Naive B cell (primary cell): ENCODE measurements at regions not wholly inside any gene's neighbourhood (a gene's known extent, or its start where the extent isn't known, plus 50 kb on each side); places are given as distances from the start of the nearest gene placed in this dataset.

Experiments
- ATAC-seq, 2 donors: fragments of 150-1000 bp; cut with Tn5 transposase; 2 replicates each; pipeline ENCODE4 v1.10.0; 2021; ENCODE audit warnings: low read depth in 2 of 2, mild to moderate bottlenecking in 2 of 2, moderate library complexity in 2 of 2
- DNase-seq: peaks from one replicate; pipeline ENCODE4 v3.0.0; 2022
- H3K27ac Mint-ChIP-seq, 6 donors: one replicate each; pipeline ENCODE4 v1.8.0; 2020 to 2022; ENCODE audit warnings: mild to moderate bottlenecking in 6 of 6, mixed read lengths in 6 of 6, moderate library complexity in 5 of 6, inconsistent platforms in 2 of 6
- H3K27me3 Mint-ChIP-seq, 3 donors: one replicate each; pipeline ENCODE4 v1.8.0; 2021 to 2022; ENCODE audit warnings: mixed read lengths in 3 of 3, mild to moderate bottlenecking in 1 of 3
- H3K36me3 Mint-ChIP-seq, 2 donors: one replicate each; pipeline ENCODE4 v1.8.0; 2020 to 2022; ENCODE audit warnings: mixed read lengths in 2 of 2, inconsistent platforms in 1 of 2, mild to moderate bottlenecking in 1 of 2
- H3K4me1 Mint-ChIP-seq, 3 donors: one replicate each; pipeline ENCODE4 v1.8.0; 2020 to 2022; ENCODE audit warnings: mixed read lengths in 3 of 3, inconsistent platforms in 1 of 3, mild to moderate bottlenecking in 1 of 3, moderate library complexity in 1 of 3
- H3K4me3 Mint-ChIP-seq, 8 donors: one replicate each; pipeline ENCODE4 v1.8.0; 2020 to 2022; ENCODE audit warnings: mild to moderate bottlenecking in 8 of 8, mixed read lengths in 8 of 8, moderate library complexity in 8 of 8, inconsistent platforms in 2 of 8
- H3K9me3 Mint-ChIP-seq, 7 donors: one replicate each; pipeline ENCODE4 v1.8.0; 2020 to 2022; ENCODE audit warnings: mixed read lengths in 7 of 7, mild to moderate bottlenecking in 5 of 7, inconsistent platforms in 2 of 7, moderate library complexity in 1 of 7

- Mint-ChIP-seq H3K27ac (no peak overlapping the region), H3K27me3 (peaks cover 0 to 4% (median 0%) of the 10 kb centered on the region in 3 donors), H3K36me3 (no peaks in the 10 kb centered on the region), H3K4me1 (no peaks in the 10 kb centered on the region), H3K9me3 (peaks cover 0 to 4% (median 1%) of the 10 kb centered on the region in 7 donors), H3K4me3 (no peak overlapping the region)
- ATAC-seq (no peak), DNase-seq (no peak)
These were observed 173.6 kb downstream of the GALR1 start for GRCh38 chr18:77422974-77423867.

- Mint-ChIP-seq H3K27me3 (peaks cover 8 to 23% (median 21%) of the 10 kb centered on the region in 3 donors), H3K4me1 (no peaks in the 10 kb centered on the region), H3K9me3 (peaks cover 0 to 2% (median 0%) of the 10 kb centered on the region in 7 donors), H3K4me3 (no peak overlapping the region), H3K27ac (no peak overlapping the region), H3K36me3 (no peaks in the 10 kb centered on the region)
- DNase-seq (no peak), ATAC-seq (no peak)
These were observed 183.4 kb downstream of the GALR1 start for GRCh38 chr18:77433076-77433475.

- H3K36me3 Mint-ChIP-seq = no peaks in the 10 kb centered on the region
- H3K27me3 Mint-ChIP-seq = peaks cover 8 to 15% (median 9%) of the 10 kb centered on the region in 3 donors
- H3K9me3 Mint-ChIP-seq = peaks cover 0 to 9% (median 0%) of the 10 kb centered on the region in 7 donors
- no peak overlapping the region for H3K27ac Mint-ChIP-seq
- H3K4me3 Mint-ChIP-seq = no peak overlapping the region
- ATAC-seq (no peak), DNase-seq (no peak)
- H3K4me1 Mint-ChIP-seq = no peaks in the 10 kb centered on the region
These were observed 190.2 kb downstream of the GALR1 start for GRCh38 chr18:77439888-77440287.

GRCh38 chr18:77442393-77442792, 192.7 kb downstream of the GALR1 start:
- DNase-seq = no peak
- no peak for ATAC-seq
- H3K4me1 Mint-ChIP-seq = no peaks in the 10 kb centered on the region
- peaks cover 12 to 15% (median 13%) of the 10 kb centered on the region in 3 donors for H3K27me3 Mint-ChIP-seq
- H3K4me3 Mint-ChIP-seq = no peak overlapping the region
- H3K36me3 Mint-ChIP-seq = no peaks in the 10 kb centered on the region
- peaks cover 0 to 9% (median 0%) of the 10 kb centered on the region in 7 donors for H3K9me3 Mint-ChIP-seq
- H3K27ac Mint-ChIP-seq = no peak overlapping the region

- H3K4me1 Mint-ChIP-seq = peaks cover 0 to 6% (median 0%) of the 10 kb centered on the region in 3 donors
- peaks cover 0 to 9% (median 0%) of the 10 kb centered on the region in 7 donors for H3K9me3 Mint-ChIP-seq
- no peaks in the 10 kb centered on the region for H3K36me3 Mint-ChIP-seq
- no peak overlapping the region for H3K4me3 Mint-ChIP-seq
- no peak overlapping the region for H3K27ac Mint-ChIP-seq
- peaks cover 7 to 23% (median 13%) of the 10 kb centered on the region in 3 donors for H3K27me3 Mint-ChIP-seq
- no peak for DNase-seq
- ATAC-seq = no peak
These were observed 194.7 kb downstream of the GALR1 start for GRCh38 chr18:77444385-77444784.

GRCh38 chr18:77448046-77448445, 198.4 kb downstream of the GALR1 start:
- H3K9me3 Mint-ChIP-seq = peaks cover 0 to 4% (median 0%) of the 10 kb centered on the region in 7 donors
- DNase-seq (no peak), ATAC-seq (no peak)
- H3K36me3 Mint-ChIP-seq = no peaks in the 10 kb centered on the region
- H3K27me3 Mint-ChIP-seq = peaks cover 6 to 13% (median 9%) of the 10 kb centered on the region in 3 donors
- H3K4me3 Mint-ChIP-seq = no peak overlapping the region
- no peak overlapping the region for H3K27ac Mint-ChIP-seq
- peaks cover 0 to 6% (median 0%) of the 10 kb centered on the region in 3 donors for H3K4me1 Mint-ChIP-seq

GRCh38 chr18:77455004-77455403, 205.4 kb downstream of the GALR1 start:
- DNase-seq = no peak
- ATAC-seq = no peak
- Mint-ChIP-seq H3K9me3 (peaks cover 0 to 1% (median 0%) of the 10 kb centered on the region in 7 donors), H3K27ac (no peak overlapping the region), H3K4me1 (no peaks in the 10 kb centered on the region), H3K27me3 (peaks cover 0 to 10% (median 9%) of the 10 kb centered on the region in 3 donors), H3K4me3 (no peak overlapping the region), H3K36me3 (no peaks in the 10 kb centered on the region)

GRCh38 chr18:77457681-77458080, 208.0 kb downstream of the GALR1 start:
- H3K9me3 Mint-ChIP-seq = peaks cover 0 to 1% (median 0%) of the 10 kb centered on the region in 7 donors

GRCh38 chr18:77461062-77461688, 211.5 kb downstream of the GALR1 start:
- no peak overlapping the region for H3K27ac Mint-ChIP-seq
- ATAC-seq (no peak), DNase-seq (no peak)
- H3K4me1 Mint-ChIP-seq = no peaks in the 10 kb centered on the region
- no peak overlapping the region for H3K4me3 Mint-ChIP-seq
- peaks cover 20 to 36% (median 21%) of the 10 kb centered on the region in 3 donors for H3K27me3 Mint-ChIP-seq
- H3K36me3 Mint-ChIP-seq = no peaks in the 10 kb centered on the region
- no peaks in the 10 kb centered on the region for H3K9me3 Mint-ChIP-seq

More at GRCh38 chr18:77457681-77458080, 208.0 kb downstream of the GALR1 start:
- Mint-ChIP-seq H3K27me3 (peaks cover 10 to 16% (median 14%) of the 10 kb centered on the region in 3 donors), H3K4me1 (no peaks in the 10 kb centered on the region), H3K36me3 (no peaks in the 10 kb centered on the region), H3K4me3 (no peak overlapping the region), H3K27ac (no peak overlapping the region)
- no peak for ATAC-seq
- DNase-seq = no peak

GRCh38 chr18:77464917-77465316, 215.3 kb downstream of the GALR1 start:
- no peaks in the 10 kb centered on the region for H3K9me3 Mint-ChIP-seq
- H3K27me3 Mint-ChIP-seq = peaks cover 22 to 36% (median 26%) of the 10 kb centered on the region in 3 donors
- no peak for ATAC-seq
- no peak overlapping the region for H3K4me3 Mint-ChIP-seq
- no peaks in the 10 kb centered on the region for H3K4me1 Mint-ChIP-seq
- H3K36me3 Mint-ChIP-seq = no peaks in the 10 kb centered on the region
- DNase-seq = no peak
- H3K27ac Mint-ChIP-seq = no peak overlapping the region

GRCh38 chr18:77466890-77467289, 217.2 kb downstream of the GALR1 start:
- Mint-ChIP-seq H3K4me3 (no peak overlapping the region), H3K36me3 (no peaks in the 10 kb centered on the region), H3K27ac (peak overlapping the region in 1 of 6 donors; percentile 18), H3K27me3 (peaks cover 25 to 35% (median 30%) of the 10 kb centered on the region in 3 donors), H3K9me3 (no peaks in the 10 kb centered on the region), H3K4me1 (no peaks in the 10 kb centered on the region)
- DNase-seq (no peak), ATAC-seq (no peak)

GRCh38 chr18:77469131-77469530, 219.5 kb downstream of the GALR1 start:
- H3K36me3 Mint-ChIP-seq = no peaks in the 10 kb centered on the region
- no peak overlapping the region for H3K27ac Mint-ChIP-seq
- H3K27me3 Mint-ChIP-seq = peaks cover 19 to 23% (median 20%) of the 10 kb centered on the region in 3 donors
- no peaks in the 10 kb centered on the region for H3K9me3 Mint-ChIP-seq
- ATAC-seq (no peak), DNase-seq (no peak)
- H3K4me3 Mint-ChIP-seq = no peak overlapping the region
- H3K4me1 Mint-ChIP-seq = no peaks in the 10 kb centered on the region

- Mint-ChIP-seq H3K4me3 (no peak overlapping the region), H3K4me1 (no peaks in the 10 kb centered on the region), H3K9me3 (no peaks in the 10 kb centered on the region), H3K27ac (no peak overlapping the region), H3K27me3 (peaks cover 10 to 22% (median 17%) of the 10 kb centered on the region in 3 donors), H3K36me3 (no peaks in the 10 kb centered on the region)
- DNase-seq (no peak), ATAC-seq (no peak)
These were observed 221.1 kb downstream of the GALR1 start for GRCh38 chr18:77470569-77471413.
